ENCODE measurements at regions not wholly inside any gene's neighbourhood (a gene's known extent, or its start where the extent isn't known, plus 50 kb on each side); places are given as distances from the start of the nearest gene placed in this dataset.

- DNase-seq: no peak
These were observed 469.1 kb downstream of the DHX35 start for GRCh38 chr20:39431091-39431880.

GRCh38 chr20:39429726-39430125 lies 467.6 kb downstream of the DHX35 start:
- peak; percentile 21 for DNase-seq

GRCh38 chr20:39424962-39425678 lies 463.0 kb downstream of the DHX35 start:
- DNase-seq: no peak

GRCh38 chr20:39421571-39422105 lies 459.5 kb downstream of the DHX35 start:
- DNase-seq: no peak

GRCh38 chr20:39412091-39412490 lies 449.9 kb downstream of the DHX35 start:
- no peak for DNase-seq

GRCh38 chr20:39399463-39399862 lies 437.3 kb downstream of the DHX35 start:
- DNase-seq: no peak

- DNase-seq: no peak
These were observed 436.5 kb downstream of the DHX35 start for GRCh38 chr20:39398656-39399055.

GRCh38 chr20:39397646-39398045 lies 435.5 kb downstream of the DHX35 start:
- DNase-seq: no peak

- DNase-seq: no peak
These were observed 433.5 kb downstream of the DHX35 start for GRCh38 chr20:39395478-39396291.

GRCh38 chr20:39394461-39394860 lies 432.3 kb downstream of the DHX35 start:
- no peak for DNase-seq

- no peak for DNase-seq
These were observed 428.0 kb downstream of the DHX35 start for GRCh38 chr20:39390186-39390585.

- DNase-seq: no peak
These were observed 419.5 kb downstream of the DHX35 start for GRCh38 chr20:39381595-39381994.

- DNase-seq: no peak
These were observed 416.6 kb downstream of the DHX35 start for GRCh38 chr20:39378776-39379175.

GRCh38 chr20:39376788-39377187 lies 414.6 kb downstream of the DHX35 start:
- no peak for DNase-seq

GRCh38 chr20:39364320-39364719 lies 402.2 kb downstream of the DHX35 start:
- DNase-seq: no peak

- DNase-seq: no peak
These were observed 398.0 kb downstream of the DHX35 start for GRCh38 chr20:39359981-39360620.

GRCh38 chr20:39358052-39358451 lies 395.9 kb downstream of the DHX35 start:
- peak; percentile 25 for DNase-seq

- no peak for DNase-seq
These were observed 394.8 kb downstream of the DHX35 start for GRCh38 chr20:39356908-39357307.

- DNase-seq: no peak
These were observed 387.1 kb downstream of the DHX35 start for GRCh38 chr20:39349240-39349639.

GRCh38 chr20:39347626-39348025 lies 385.5 kb downstream of the DHX35 start:
- DNase-seq: no peak

GRCh38 chr20:39342463-39342862 lies 380.3 kb downstream of the DHX35 start:
- DNase-seq: no peak

- no peak for DNase-seq
These were observed 376.6 kb downstream of the DHX35 start for GRCh38 chr20:39338469-39339376.

Data from NCI-H1092 treated with DMSO at 0.1 percent for 48 hours (cell line).